T-cell (primary cell): ENCODE measurements at regions not wholly inside any gene's neighbourhood (a gene's known extent, or its start where the extent isn't known, plus 50 kb on each side); places are given as distances from the start of the nearest gene placed in this dataset.
"Not testable (repeated sequence)": the region's sequence is repeated elsewhere in the genome, so short reads cannot be mapped to it uniquely, and the experiment has no call there.

ENCODE experiments used
- ATAC-seq, 4 experiments: fragments of 200-7000 bp in 3 of 4; fragments of 150-1000 bp in 1 of 4; cut with Tn5 transposase; replicated peaks in 1 of 4; 1 replicate in 3 of 4; 2 replicates in 1 of 4; pipeline ENCODE4 v1.10.0; 2021; ENCODE audit warnings: moderate library complexity in 3 of 4, mild to moderate bottlenecking in 2 of 4, moderate number of reproducible peaks in 1 of 4
- CTCF ChIA-PET, 2 donors: fragments of 300-600 bp; sonication (Branson Sonifier 250); formaldehyde crosslinking; loops; one replicate each; lab custom pipeline; 2022; ENCODE audit warnings: antibody characterized with exemption in 2 of 2; lab: Charles Lee
- POLR2A ChIA-PET, 2 donors: fragments of 300-600 bp; sonication (Branson Sonifier 250); formaldehyde crosslinking; loops; one replicate each; lab custom pipeline; 2022; ENCODE audit warnings: antibody characterized with exemption in 2 of 2; lab: Charles Lee
- DNase-seq, 35 experiments: peaks; one replicate each; pipeline versions ENCODE4 v3.0.0 to v3.0.0-alpha.2; 2013 to 2023
- H3K27ac ChIP-seq: one replicate; pipeline ENCODE4 v1.5.1; 2013; ENCODE audit warnings: low read length
- H3K27me3 ChIP-seq, 2 experiments: replicated peaks in 1 of 2; 1 replicate in 1 of 2; 2 replicates in 1 of 2; pipeline versions ENCODE4 v1.6.1 to v1.7.0; 2013; ENCODE audit warnings: low read length in 1 of 2, mixed read lengths in 1 of 2; ENCODE audit not compliant: control insufficient read depth in 2 of 2, insufficient read depth in 2 of 2; ENCODE audit errors: extremely low read depth in 1 of 2
- H3K36me3 ChIP-seq, 2 donors: 1 replicate in 1 of 2; 2 replicates in 1 of 2; pipeline versions ENCODE4 v1.6.1 to v1.7.0; 2013; ENCODE audit warnings: low read length in 1 of 2; ENCODE audit not compliant: control insufficient read depth in 2 of 2, insufficient read depth in 1 of 2; ENCODE audit errors: extremely low read depth in 1 of 2
- H3K4me1 ChIP-seq, 2 experiments: 1 replicate in 1 of 2; 2 replicates in 1 of 2; pipeline versions ENCODE4 v1.6.1 to v1.7.0; 2013; ENCODE audit warnings: low read length in 2 of 2, mixed read lengths in 1 of 2; ENCODE audit not compliant: insufficient read depth in 2 of 2, control insufficient read depth in 1 of 2; ENCODE audit errors: extremely low read depth in 1 of 2
- H3K4me3 ChIP-seq, 2 donors: 1 replicate in 1 of 2; 2 replicates in 1 of 2; pipeline versions ENCODE4 v1.5.1 to v1.7.0; 2013; ENCODE audit warnings: mild to moderate bottlenecking in 2 of 2, low read length in 1 of 2, moderate library complexity in 1 of 2; ENCODE audit not compliant: control insufficient read depth in 1 of 2; ENCODE audit errors: extremely low read depth in 1 of 2
- H3K9me3 ChIP-seq: 2 replicates; pipeline ENCODE4 v1.7.0; 2013
- H3K27ac Mint-ChIP-seq, 2 donors: one replicate each; pipeline ENCODE4 v1.8.0; 2020 to 2021; ENCODE audit warnings: mild to moderate bottlenecking in 2 of 2, mixed read lengths in 2 of 2
- H3K27me3 Mint-ChIP-seq, 2 donors: one replicate each; pipeline ENCODE4 v1.8.0; 2021 to 2022; ENCODE audit warnings: mixed read lengths in 2 of 2
- H3K36me3 Mint-ChIP-seq: one replicate; pipeline ENCODE4 v1.8.0; 2021; ENCODE audit warnings: mixed read lengths
- H3K4me1 Mint-ChIP-seq, 3 donors: one replicate each; pipeline ENCODE4 v1.8.0; 2020 to 2022; ENCODE audit warnings: mixed read lengths in 3 of 3, mild to moderate bottlenecking in 1 of 3
- H3K4me3 Mint-ChIP-seq, 3 donors: one replicate each; pipeline ENCODE4 v1.8.0; 2020 to 2022; ENCODE audit warnings: mild to moderate bottlenecking in 3 of 3, mixed read lengths in 3 of 3, moderate library complexity in 3 of 3
- H3K9me3 Mint-ChIP-seq, 3 donors: one replicate each; pipeline ENCODE4 v1.8.0; 2020 to 2022; ENCODE audit warnings: mixed read lengths in 3 of 3
- whole genome bisulfite sequencing: methylation state at CpG from one replicate; pipeline ENCODE4 v1.1.5; 2013; ENCODE audit warnings: missing lambda C conversion rate; ENCODE audit not compliant: insufficient coverage; 5-methylcytosine and 5-hydroxymethylcytosine counted together

DNA sequence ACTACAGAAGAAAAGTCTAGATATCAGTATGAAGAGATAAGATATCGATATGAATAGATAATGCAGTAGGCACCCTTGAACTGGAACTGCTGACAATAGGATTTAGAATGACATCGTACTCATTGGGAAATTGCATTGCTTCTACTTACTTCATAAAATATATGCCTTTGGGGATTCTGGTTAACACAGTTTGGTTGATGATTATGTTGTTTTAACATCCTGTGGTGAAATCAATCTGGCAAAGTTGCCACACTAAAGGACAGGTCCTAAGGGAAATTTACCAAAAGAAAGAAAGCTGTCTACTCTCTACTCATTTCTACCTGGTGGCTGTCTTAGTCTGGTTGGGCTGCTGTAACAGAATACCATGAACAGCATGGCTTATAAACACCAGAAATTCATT, 417.4 kb upstream of the DPH6 start:
- H3K4me3 ChIP-seq: no peak overlapping the region
- no peaks in the 10 kb centered on the region for H3K4me1 ChIP-seq
- ChIA-PET POLR2A (no interaction called here), CTCF (no interaction called here)
- no peaks in the 10 kb centered on the region for H3K27me3 ChIP-seq
- DNase-seq (no peak), ATAC-seq (no peak)
- H3K36me3 Mint-ChIP-seq: no peaks in the 10 kb centered on the region
- no peak overlapping the region for H3K27ac ChIP-seq
- no peaks in the 10 kb centered on the region for H3K9me3 ChIP-seq
- WGBS: no CpG with 5 or more reads among the region's 2 CpGs
- no peak overlapping the region for H3K4me3 Mint-ChIP-seq
- peaks cover 0 to 7% (median 0%) of the 10 kb centered on the region in 3 donors for H3K9me3 Mint-ChIP-seq
- H3K27ac Mint-ChIP-seq: no peak overlapping the region
- no peaks in the 10 kb centered on the region for H3K4me1 Mint-ChIP-seq
- no peaks in the 10 kb centered on the region for H3K27me3 Mint-ChIP-seq
- no peaks in the 10 kb centered on the region for H3K36me3 ChIP-seq

DNA sequence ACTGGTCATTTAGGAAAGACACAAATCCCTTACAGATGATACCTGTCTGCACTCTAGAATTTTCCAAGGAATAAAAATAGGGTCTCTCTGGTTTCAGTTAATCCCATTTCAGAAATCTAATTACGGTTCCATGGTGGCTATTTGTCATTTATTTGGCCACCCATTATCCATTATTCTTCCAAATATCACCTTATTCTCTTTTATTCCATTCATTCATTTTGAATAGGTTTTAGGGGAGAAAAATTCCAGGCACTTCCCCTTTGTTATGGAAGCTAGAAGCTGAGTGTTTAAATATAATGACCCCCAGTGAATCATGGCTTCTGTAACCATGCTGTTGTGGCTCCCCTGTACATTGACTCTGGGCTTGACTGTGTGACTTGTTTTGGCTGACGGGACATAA, 420.8 kb upstream of the DPH6 start:
- Mint-ChIP-seq H3K9me3 (peaks cover 0 to 7% (median 0%) of the 10 kb centered on the region in 3 donors), H3K27ac (no peak overlapping the region), H3K27me3 (no peaks in the 10 kb centered on the region), H3K4me1 (no peaks in the 10 kb centered on the region), H3K36me3 (no peaks in the 10 kb centered on the region), H3K4me3 (no peak overlapping the region)
- CTCF ChIA-PET: no interaction called here
- no peak overlapping the region for H3K27ac ChIP-seq
- no peak for ATAC-seq
- H3K9me3 ChIP-seq: no peaks in the 10 kb centered on the region
- POLR2A ChIA-PET: no interaction called here
- no peaks in the 10 kb centered on the region for H3K36me3 ChIP-seq
- 100% methylated on average over 1 of the region's 2 CpGs for WGBS
- no peak overlapping the region for H3K4me3 ChIP-seq
- no peaks in the 10 kb centered on the region for H3K27me3 ChIP-seq
- H3K4me1 ChIP-seq: no peaks in the 10 kb centered on the region
- DNase-seq: no peak

DNA sequence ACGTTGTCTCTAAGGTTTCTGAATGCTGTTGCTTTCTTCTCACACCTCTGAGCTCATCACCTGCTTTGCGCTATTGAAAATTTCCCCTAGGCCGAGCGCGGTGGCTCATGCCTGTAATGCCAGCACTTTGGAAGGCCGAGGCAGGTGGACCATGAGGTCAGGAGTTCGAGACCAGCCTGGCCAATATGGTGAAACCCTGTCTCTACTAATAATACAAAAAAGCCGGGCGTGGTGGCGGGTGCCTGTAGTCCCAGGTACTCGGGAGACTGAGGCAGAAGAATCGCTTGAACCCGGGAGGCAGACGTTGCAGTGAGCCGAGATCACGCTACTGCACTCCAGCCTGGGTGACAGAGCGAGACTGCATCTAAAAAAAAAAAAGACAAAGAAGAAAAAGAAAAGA, 422.0 kb upstream of the DPH6 start:
- WGBS: 82% methylated on average over 10 of the region's 17 CpGs
- CTCF ChIA-PET, H3K9me3 Mint-ChIP-seq, DNase-seq, H3K27ac Mint-ChIP-seq, H3K4me1 Mint-ChIP-seq, POLR2A ChIA-PET, H3K4me1 ChIP-seq, H3K27me3 Mint-ChIP-seq, H3K27me3 ChIP-seq, ATAC-seq, H3K36me3 Mint-ChIP-seq, H3K4me3 Mint-ChIP-seq, H3K27ac ChIP-seq, H3K4me3 ChIP-seq, H3K9me3 ChIP-seq, H3K36me3 ChIP-seq: not testable (repeated sequence)

DNA sequence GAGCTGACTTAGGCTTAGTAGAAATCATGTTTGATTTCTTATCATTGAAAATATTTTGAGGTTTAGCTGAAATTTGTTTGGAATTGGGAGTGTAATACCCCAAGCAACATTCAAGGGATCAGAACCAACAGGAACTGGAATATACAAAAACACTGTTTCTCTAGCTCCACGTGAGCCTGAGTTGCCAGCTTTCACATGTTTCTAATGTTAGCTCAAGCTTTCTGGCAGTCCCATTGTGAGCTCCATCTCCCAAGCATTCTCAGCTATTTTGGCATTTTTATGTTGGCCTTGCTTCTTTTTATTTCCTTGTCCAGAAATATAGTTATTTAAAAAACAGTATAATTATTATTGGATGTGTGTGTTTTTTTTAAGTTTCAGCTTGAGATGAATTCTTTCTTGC, 427.1 kb upstream of the DPH6 start:
- Mint-ChIP-seq H3K27me3 (no peaks in the 10 kb centered on the region), H3K4me3 (no peak overlapping the region), H3K27ac (no peak overlapping the region), H3K9me3 (no peaks in the 10 kb centered on the region), H3K36me3 (no peaks in the 10 kb centered on the region), H3K4me1 (no peaks in the 10 kb centered on the region)
- Histone ChIP-seq H3K27ac (no peak overlapping the region), H3K4me3 (no peak overlapping the region), H3K9me3 (no peaks in the 10 kb centered on the region), H3K36me3 (no peaks in the 10 kb centered on the region), H3K4me1 (no peaks in the 10 kb centered on the region), H3K27me3 (no peaks in the 10 kb centered on the region)
- ChIA-PET POLR2A (no interaction called here), CTCF (no interaction called here)
- no peak for DNase-seq
- ATAC-seq: no peak
- 43% methylated on average over 1 of the region's 1 CpG for WGBS

DNA sequence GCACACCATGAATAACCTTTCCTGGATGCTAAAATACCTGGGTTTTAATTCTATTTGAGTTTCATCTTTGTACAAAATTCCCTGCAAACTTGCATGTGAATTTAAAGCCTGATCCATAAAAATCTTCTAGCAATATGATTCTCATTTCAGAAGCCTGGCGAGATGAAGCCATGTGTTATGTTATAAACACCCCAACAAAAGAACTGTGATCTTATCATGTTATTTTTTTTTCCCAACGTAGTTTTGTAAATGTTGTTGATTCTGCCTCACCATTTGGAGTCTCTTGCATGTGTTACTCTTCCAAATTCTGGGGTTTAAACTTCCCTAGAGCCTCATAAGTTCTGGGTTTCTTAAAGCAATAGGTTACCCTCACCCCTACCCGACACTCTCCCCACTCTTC, 428.1 kb upstream of the DPH6 start:
- H3K4me1 ChIP-seq: no peaks in the 10 kb centered on the region
- H3K4me1 Mint-ChIP-seq: no peaks in the 10 kb centered on the region
- no peak overlapping the region for H3K27ac Mint-ChIP-seq
- ChIA-PET CTCF (interaction anchor here in 1 of 2 donors (1.0 kb wide), 1 partner anchor 19 kb away, joined by 3 read pairs; no protein-coding TSS in a partner anchor), POLR2A (interaction anchor here in 1 of 2 donors (0.5 kb wide), 1 partner anchor 62 kb away, joined by 3 read pairs; no protein-coding TSS in a partner anchor)
- no peaks in the 10 kb centered on the region for H3K27me3 Mint-ChIP-seq
- no peak for DNase-seq
- no peaks in the 10 kb centered on the region for H3K36me3 Mint-ChIP-seq
- no peak for ATAC-seq
- no peaks in the 10 kb centered on the region for H3K9me3 ChIP-seq
- H3K27ac ChIP-seq: no peak overlapping the region
- H3K4me3 ChIP-seq: no peak overlapping the region
- no peak overlapping the region for H3K4me3 Mint-ChIP-seq
- no peaks in the 10 kb centered on the region for H3K9me3 Mint-ChIP-seq
- no peaks in the 10 kb centered on the region for H3K36me3 ChIP-seq
- 50% methylated on average over 2 of the region's 3 CpGs for WGBS
- H3K27me3 ChIP-seq: no peaks in the 10 kb centered on the region

DNA sequence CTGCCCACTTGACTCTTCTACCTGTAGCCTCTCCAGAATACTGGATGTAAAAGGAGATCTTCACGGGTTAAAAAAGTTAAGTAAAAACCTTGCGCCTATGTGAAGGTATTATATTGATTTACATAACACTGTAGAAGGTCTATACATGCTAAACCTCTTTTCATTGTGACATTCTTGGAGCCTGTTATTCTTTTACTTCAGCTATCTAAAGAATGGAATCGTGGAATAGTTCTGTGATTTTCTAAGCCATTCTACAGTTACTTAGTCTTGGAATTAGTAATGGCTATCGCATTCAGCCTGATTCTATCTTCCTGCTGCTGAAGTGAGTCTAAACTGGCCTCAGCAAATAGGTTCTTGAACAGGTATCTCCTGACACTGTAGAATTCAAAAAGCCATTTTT, 430.0 kb upstream of the DPH6 start:
- no CpG with 5 or more reads among the region's 4 CpGs for WGBS
- CTCF ChIA-PET: no interaction called here
- no peaks in the 10 kb centered on the region for H3K4me1 Mint-ChIP-seq
- no peak overlapping the region for H3K4me3 ChIP-seq
- H3K27ac ChIP-seq: no peak overlapping the region
- no peak overlapping the region for H3K4me3 Mint-ChIP-seq
- no peaks in the 10 kb centered on the region for H3K4me1 ChIP-seq
- no peaks in the 10 kb centered on the region for H3K27me3 ChIP-seq
- H3K27me3 Mint-ChIP-seq: no peaks in the 10 kb centered on the region
- H3K36me3 ChIP-seq: no peaks in the 10 kb centered on the region
- no peak overlapping the region for H3K27ac Mint-ChIP-seq
- no peaks in the 10 kb centered on the region for H3K36me3 Mint-ChIP-seq
- H3K9me3 Mint-ChIP-seq: no peaks in the 10 kb centered on the region
- H3K9me3 ChIP-seq: no peaks in the 10 kb centered on the region
- POLR2A ChIA-PET: no interaction called here
- DNase-seq (no peak), ATAC-seq (no peak)

DNA sequence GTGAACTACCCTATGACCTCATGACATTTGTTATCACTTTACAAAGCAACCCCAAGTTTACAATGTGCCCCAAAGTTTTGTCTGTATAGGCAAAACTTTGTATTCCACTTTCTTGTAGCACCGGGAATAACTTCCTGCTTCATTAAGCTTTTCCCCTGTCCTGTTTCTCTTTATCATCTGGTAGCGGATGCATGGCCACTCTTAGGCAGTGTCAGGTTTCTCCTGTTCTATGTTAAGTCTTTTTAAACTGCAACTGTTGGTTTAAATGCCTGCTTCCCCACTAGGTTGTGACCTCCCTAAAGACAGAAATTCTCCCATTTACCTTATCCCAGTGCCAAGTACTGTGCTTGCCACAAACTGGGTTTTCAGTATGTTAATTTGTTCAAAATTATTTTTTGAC, 433.6 kb upstream of the DPH6 start:
- no peak overlapping the region for H3K27ac Mint-ChIP-seq
- no peak overlapping the region for H3K27ac ChIP-seq
- no peaks in the 10 kb centered on the region for H3K4me1 Mint-ChIP-seq
- no peaks in the 10 kb centered on the region for H3K9me3 ChIP-seq
- ATAC-seq: no peak
- no peaks in the 10 kb centered on the region for H3K27me3 Mint-ChIP-seq
- WGBS: 29% methylated on average over 1 of the region's 2 CpGs
- H3K4me3 Mint-ChIP-seq: no peak overlapping the region
- ChIA-PET CTCF (no interaction called here), POLR2A (no interaction called here)
- no peaks in the 10 kb centered on the region for H3K36me3 Mint-ChIP-seq
- H3K36me3 ChIP-seq: no peaks in the 10 kb centered on the region
- H3K9me3 Mint-ChIP-seq: no peaks in the 10 kb centered on the region
- H3K27me3 ChIP-seq: no peaks in the 10 kb centered on the region
- no peak for DNase-seq
- H3K4me1 ChIP-seq: no peaks in the 10 kb centered on the region
- H3K4me3 ChIP-seq: no peak overlapping the region
